H9 (cell line): ENCODE measurements at regions not wholly inside any gene's neighbourhood (a gene's known extent, or its start where the extent isn't known, plus 50 kb on each side); places are given as distances from the start of the nearest gene placed in this dataset.

ENCODE experiments used
- DNase-seq: peaks from one replicate; pipeline ENCODE4 v3.0.0-alpha.2; 2017
- H2AFZ ChIP-seq: one replicate; pipeline ENCODE4 v1.6.1; 2013; ENCODE audit warnings: mild to moderate bottlenecking, low read length, control low read depth, moderate library complexity
- H2AK5ac ChIP-seq: 2 replicates; pipeline ENCODE4 v1.6.1; 2013; ENCODE audit warnings: low read length, control low read depth, mixed read lengths; ENCODE audit not compliant: insufficient read length
- H2BK120ac ChIP-seq: one replicate; pipeline ENCODE4 v1.6.1; 2013; ENCODE audit warnings: low read depth, mild to moderate bottlenecking, low read length, control low read depth, inconsistent platforms; ENCODE audit not compliant: poor library complexity, severe bottlenecking
- H2BK12ac ChIP-seq: 2 replicates; pipeline ENCODE4 v1.6.1; 2013; ENCODE audit warnings: low read length, control low read depth, mixed read lengths, low read depth; ENCODE audit not compliant: insufficient read length
- H2BK15ac ChIP-seq: 2 replicates; pipeline ENCODE4 v1.6.1; 2013; ENCODE audit warnings: low read depth, low read length, control low read depth
- H2BK20ac ChIP-seq: one replicate; pipeline ENCODE4 v1.6.1; 2013; ENCODE audit warnings: low read depth, mild to moderate bottlenecking, low read length, control low read depth, inconsistent platforms; ENCODE audit not compliant: poor library complexity, severe bottlenecking
- H2BK5ac ChIP-seq: 2 replicates; pipeline ENCODE4 v1.6.1; 2013; ENCODE audit warnings: low read length, control low read depth, mixed read lengths; ENCODE audit not compliant: insufficient read length
- H3K14ac ChIP-seq: 2 replicates; pipeline ENCODE4 v1.6.1; 2013; ENCODE audit warnings: low read length, control low read depth; ENCODE audit not compliant: insufficient read depth
- H3K18ac ChIP-seq: 2 replicates; pipeline ENCODE4 v1.6.1; 2013; ENCODE audit warnings: low read depth, mild to moderate bottlenecking, mixed read lengths, low read length, control low read depth; ENCODE audit not compliant: insufficient read length
- H3K23ac ChIP-seq: 2 replicates; pipeline ENCODE4 v1.6.1; 2013; ENCODE audit warnings: low read length, control low read depth, mixed read lengths, low read depth; ENCODE audit not compliant: insufficient read length
- H3K23me2 ChIP-seq: 2 replicates; pipeline ENCODE4 v1.6.1; 2013; ENCODE audit warnings: low read depth, mild to moderate bottlenecking, mixed read lengths, low read length, control low read depth; ENCODE audit not compliant: insufficient read length, poor library complexity, severe bottlenecking
- H3K27ac ChIP-seq: 2 replicates; pipeline ENCODE4 v1.5.1; 2013; ENCODE audit warnings: low read length, control low read depth, mixed read lengths, low read depth; ENCODE audit not compliant: insufficient read length
- H3K27me3 ChIP-seq: 2 replicates; pipeline ENCODE4 v1.6.1; 2013; ENCODE audit warnings: low read length, control low read depth, inconsistent platforms; ENCODE audit not compliant: insufficient read depth
- H3K4ac ChIP-seq: 2 replicates; pipeline ENCODE4 v1.6.1; 2013; ENCODE audit warnings: low read depth, mild to moderate bottlenecking, control low read depth, inconsistent platforms, low read length, moderate library complexity
- H3K4me1 ChIP-seq: 2 replicates; pipeline ENCODE4 v1.6.1; 2013; ENCODE audit warnings: low read length, control low read depth, inconsistent platforms; ENCODE audit not compliant: insufficient read depth
- H3K4me2 ChIP-seq: 2 replicates; pipeline ENCODE4 v1.6.1; 2013; ENCODE audit warnings: low read length, control low read depth, mixed read lengths; ENCODE audit not compliant: insufficient read length, insufficient read depth
- H3K56ac ChIP-seq: 2 replicates; pipeline ENCODE4 v1.6.1; 2013; ENCODE audit warnings: low read depth, mild to moderate bottlenecking, mixed read lengths, low read length, control low read depth; ENCODE audit not compliant: insufficient read length
- H3K79me1 ChIP-seq: 2 replicates; pipeline ENCODE4 v1.6.1; 2013; ENCODE audit warnings: low read depth, mild to moderate bottlenecking, moderate library complexity, low read length, control low read depth, inconsistent platforms; ENCODE audit not compliant: insufficient read depth, poor library complexity, severe bottlenecking
- H3K79me2 ChIP-seq: 2 replicates; pipeline ENCODE4 v1.6.1; 2013; ENCODE audit warnings: low read length, control low read depth, inconsistent platforms; ENCODE audit not compliant: insufficient read depth
- H3K9ac ChIP-seq: 2 replicates; pipeline ENCODE4 v1.6.1; 2013; ENCODE audit warnings: low read length, control low read depth, mixed read lengths; ENCODE audit not compliant: insufficient read length; ENCODE audit errors: extremely low read depth
- H3K9me3 ChIP-seq: one replicate; pipeline ENCODE4 v1.6.1; 2013; ENCODE audit warnings: low read depth, low read length, inconsistent platforms; ENCODE audit not compliant: control insufficient read depth
- H3T11ph ChIP-seq: one replicate; pipeline ENCODE4 v1.6.1; 2013; ENCODE audit warnings: mild to moderate bottlenecking, low read length, control low read depth, inconsistent platforms
- H4K20me1 ChIP-seq: one replicate; pipeline ENCODE4 v1.6.1; 2013; ENCODE audit not compliant: control insufficient read depth, insufficient read length, insufficient read depth
- H4K5ac ChIP-seq: 2 replicates; pipeline ENCODE4 v1.6.1; 2013; ENCODE audit warnings: low read depth, mild to moderate bottlenecking, mixed read lengths, low read length, control low read depth; ENCODE audit not compliant: insufficient read length
- H4K8ac ChIP-seq: replicated peaks from 2 replicates; pipeline ENCODE4 v1.6.1; 2013; ENCODE audit warnings: low read length, control low read depth, mixed read lengths, low read depth; ENCODE audit not compliant: insufficient read length
- H4K91ac ChIP-seq: 2 replicates; pipeline ENCODE4 v1.6.1; 2013; ENCODE audit warnings: low read depth, mild to moderate bottlenecking, moderate library complexity, mixed read lengths, low read length, control low read depth; ENCODE audit not compliant: insufficient read length
- H3K27ac Mint-ChIP-seq, 3 experiments: 2 replicates in 2 of 3; 3 replicates in 1 of 3; pipeline ENCODE4 v1.8.0; 2020 to 2021; ENCODE audit warnings: mixed read lengths in 3 of 3, mild to moderate bottlenecking in 1 of 3, moderate library complexity in 1 of 3
- H3K27me3 Mint-ChIP-seq: 2 replicates; pipeline ENCODE4 v1.8.0; 2021; ENCODE audit warnings: low read depth, mild to moderate bottlenecking, moderate library complexity, mixed read lengths
- H3K36me3 Mint-ChIP-seq, 3 experiments: 2 replicates in 2 of 3; 3 replicates in 1 of 3; pipeline ENCODE4 v1.8.0; 2020 to 2021; ENCODE audit warnings: low read depth in 3 of 3, mixed read lengths in 3 of 3; ENCODE audit not compliant: insufficient read depth in 1 of 3
- H3K4me1 Mint-ChIP-seq, 2 experiments: 2 replicates each; pipeline ENCODE4 v1.8.0; 2020; ENCODE audit warnings: mixed read lengths in 2 of 2
- H3K4me3 Mint-ChIP-seq, 2 experiments: 2 replicates in 1 of 2; 3 replicates in 1 of 2; pipeline ENCODE4 v1.8.0; 2020 to 2021; ENCODE audit warnings: mild to moderate bottlenecking in 2 of 2, mixed read lengths in 2 of 2, moderate library complexity in 1 of 2
- H3K9me3 Mint-ChIP-seq, 2 experiments: 2 replicates in 1 of 2; 3 replicates in 1 of 2; pipeline ENCODE4 v1.8.0; 2020; ENCODE audit warnings: mild to moderate bottlenecking in 2 of 2, mixed read lengths in 2 of 2, moderate library complexity in 1 of 2
- WGBS: extraction: QIAGEN DNeasy Blood & Tissue Kit; methylation state at CpG from one replicate; pipeline ENCODE4 v1.1.7; 2013; ENCODE audit warnings: missing lambda C conversion rate, low lambda C conversion rate, mixed read lengths; ENCODE audit not compliant: insufficient read length; ENCODE audit errors: extremely low coverage; 5-methylcytosine and 5-hydroxymethylcytosine counted together
- TF ChIP-seq, protein P1 (sequence below): fragments of 200-600 bp; sonication (generic); conservative IDR thresholded peaks from 3 replicates; pipeline ENCODE4 v1.8.0; 2021; ENCODE audit warnings: antibody characterized with exemption, mild to moderate bottlenecking

DNA sequence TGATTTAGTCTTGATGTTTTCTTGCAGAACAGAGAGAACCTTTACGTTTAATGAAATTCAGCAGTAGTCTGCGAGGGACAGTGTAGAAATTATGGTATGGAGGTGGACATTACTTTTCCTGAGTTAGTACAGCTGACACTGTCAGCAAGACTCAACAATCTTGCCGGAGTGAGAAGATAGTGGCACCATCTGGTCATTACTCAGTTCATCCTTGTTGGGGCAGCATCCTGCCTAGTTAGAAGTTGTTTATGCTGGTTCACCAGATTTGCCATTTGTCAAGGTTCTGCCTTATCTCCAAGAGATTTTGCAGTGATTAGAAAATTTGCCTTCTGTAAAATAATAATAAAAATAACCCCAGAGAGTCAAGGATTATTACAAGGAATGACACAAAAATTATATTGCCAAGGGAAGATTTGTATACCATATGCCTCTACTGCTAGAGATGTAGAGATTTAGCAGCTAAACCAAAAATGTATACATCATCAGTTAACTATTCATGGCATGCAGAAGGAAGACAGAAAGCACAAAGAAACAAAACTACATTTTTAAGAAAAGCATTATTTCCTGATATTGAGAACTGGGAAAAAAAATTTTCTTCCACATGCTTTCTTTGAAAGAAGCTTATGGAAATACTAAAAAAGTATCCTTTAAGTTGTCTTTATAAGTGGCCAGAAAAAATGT is 1967.4 kb downstream of the NCAM2 start:
- no peaks in the 10 kb centered on the region for H3K79me2 ChIP-seq
- H3K27ac ChIP-seq: no peak overlapping the region
- no peak overlapping the region for H3K27ac Mint-ChIP-seq
- no peak overlapping the region for H3T11ph ChIP-seq
- no peak overlapping the region for H3K4me2 ChIP-seq
- no peak overlapping the region for H4K91ac ChIP-seq
- H3K56ac ChIP-seq: no peak overlapping the region
- no peak overlapping the region for H3K4me3 Mint-ChIP-seq
- TF ChIP-seq, protein P1, sequence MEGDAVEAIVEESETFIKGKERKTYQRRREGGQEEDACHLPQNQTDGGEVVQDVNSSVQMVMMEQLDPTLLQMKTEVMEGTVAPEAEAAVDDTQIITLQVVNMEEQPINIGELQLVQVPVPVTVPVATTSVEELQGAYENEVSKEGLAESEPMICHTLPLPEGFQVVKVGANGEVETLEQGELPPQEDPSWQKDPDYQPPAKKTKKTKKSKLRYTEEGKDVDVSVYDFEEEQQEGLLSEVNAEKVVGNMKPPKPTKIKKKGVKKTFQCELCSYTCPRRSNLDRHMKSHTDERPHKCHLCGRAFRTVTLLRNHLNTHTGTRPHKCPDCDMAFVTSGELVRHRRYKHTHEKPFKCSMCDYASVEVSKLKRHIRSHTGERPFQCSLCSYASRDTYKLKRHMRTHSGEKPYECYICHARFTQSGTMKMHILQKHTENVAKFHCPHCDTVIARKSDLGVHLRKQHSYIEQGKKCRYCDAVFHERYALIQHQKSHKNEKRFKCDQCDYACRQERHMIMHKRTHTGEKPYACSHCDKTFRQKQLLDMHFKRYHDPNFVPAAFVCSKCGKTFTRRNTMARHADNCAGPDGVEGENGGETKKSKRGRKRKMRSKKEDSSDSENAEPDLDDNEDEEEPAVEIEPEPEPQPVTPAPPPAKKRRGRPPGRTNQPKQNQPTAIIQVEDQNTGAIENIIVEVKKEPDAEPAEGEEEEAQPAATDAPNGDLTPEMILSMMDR: 0 out of 3 replicates have a peak, but pooled peaks have one; percentile 9
- no peaks in the 10 kb centered on the region for H3K79me1 ChIP-seq
- H4K20me1 ChIP-seq: no peaks in the 10 kb centered on the region
- H3K23me2 ChIP-seq: no peaks in the 10 kb centered on the region
- H2BK120ac ChIP-seq: no peak overlapping the region
- no peak overlapping the region for H4K5ac ChIP-seq
- H2BK15ac ChIP-seq: no peak overlapping the region
- WGBS: no CpG with 5 or more reads among the region's 3 CpGs
- H3K4ac ChIP-seq: no peak overlapping the region
- no peak overlapping the region for H3K14ac ChIP-seq
- H2AK5ac ChIP-seq: no peak overlapping the region
- no peaks in the 10 kb centered on the region for H3K4me1 Mint-ChIP-seq
- H2BK12ac ChIP-seq: no peak overlapping the region
- no peaks in the 10 kb centered on the region; the same call in 1 of the 2 replicates for H3K4me1 ChIP-seq
- H2AFZ ChIP-seq: no peak overlapping the region
- H3K18ac ChIP-seq: no peak overlapping the region
- H2BK5ac ChIP-seq: no peak overlapping the region
- H3K27me3 Mint-ChIP-seq: no peaks in the 10 kb centered on the region
- DNase-seq: no peak
- no peak overlapping the region for H4K8ac ChIP-seq
- H3K27me3 ChIP-seq: no peaks in the 10 kb centered on the region
- H3K9ac ChIP-seq: no peak overlapping the region
- no peaks in the 10 kb centered on the region for H3K9me3 Mint-ChIP-seq
- no peaks in the 10 kb centered on the region for H3K36me3 Mint-ChIP-seq
- no peaks in the 10 kb centered on the region for H3K9me3 ChIP-seq
- no peak overlapping the region for H3K23ac ChIP-seq
- no peak overlapping the region for H2BK20ac ChIP-seq
